Esophagus squamous epithelium (tissue), 5 donors: ENCODE measurements at regions not wholly inside any gene's neighbourhood (a gene's known extent, or its start where the extent isn't known, plus 50 kb on each side); places are given as distances from the start of the nearest gene placed in this dataset.

Experiments
- DNase-seq: peaks from one replicate; lab custom pipeline; 2025; lab: John Stamatoyannopoulos, UW
- H3K27ac ChIP-seq, 4 donors: fragments of 200-600 bp; sonication (generic); one replicate each; pipeline ENCODE4 v1.5.1; 2016 to 2019; ENCODE audit warnings: mild to moderate bottlenecking in 1 of 4
- H3K27me3 ChIP-seq, 4 donors: fragments of 200-600 bp; sonication (generic); 1 replicate in 3 of 4; 2 replicates in 1 of 4; pipeline versions ENCODE4 v1.5.1 to v1.6.0; 2017 to 2021; ENCODE audit warnings: antibody characterized with exemption in 1 of 4
- H3K36me3 ChIP-seq, 3 donors: fragments of 200-600 bp; sonication (generic); one replicate each; pipeline ENCODE4 v1.5.1; 2016 to 2019
- H3K4me1 ChIP-seq, 3 donors: fragments of 200-600 bp; sonication (generic); one replicate each; pipeline ENCODE4 v1.5.1; 2017 to 2019
- H3K4me3 ChIP-seq, 4 donors: fragments of 200-600 bp; sonication (generic); 1 replicate in 3 of 4; 2 replicates in 1 of 4; pipeline ENCODE4 v1.5.1; 2016 to 2019; ENCODE audit warnings: mild to moderate bottlenecking in 2 of 4, moderate library complexity in 1 of 4
- H3K9me3 ChIP-seq, 3 donors: fragments of 200-600 bp; sonication (generic); one replicate each; pipeline ENCODE4 v1.5.1; 2016 to 2019
- POLR2A ChIP-seq, 4 donors: fragments of 450-650 bp; IDR thresholded peaks; one replicate each; pipeline ENCODE4 v1.6.1; 2017; ENCODE audit warnings: antibody characterized with exemption in 4 of 4, mild to moderate bottlenecking in 4 of 4, moderate library complexity in 3 of 4
- WGBS, 2 donors: methylation state at CpG; one replicate each; pipeline ENCODE4 v1.1.5; 2018; 5-methylcytosine and 5-hydroxymethylcytosine counted together
- intact Hi-C: fragments of 100-400 bp; cut with DNase I; formaldehyde crosslinking; loops from one replicate; pipeline ENCODE4 v1.15.0; 2022
- TF ChIP-seq, protein P1 (sequence below), 6 experiments: fragments of 450-650 bp in 4 of 6; fragments of 200-600 bp in 2 of 6; sonication (generic) in 2 of 6; IDR thresholded peaks; one replicate each; pipeline ENCODE4 v1.5.1; 2016 to 2019; ENCODE audit warnings: antibody characterized with exemption in 6 of 6, mild to moderate bottlenecking in 4 of 6, moderate library complexity in 4 of 6
- donor health status: DM: yes; HTN: yes; CAD: no.

DNA sequence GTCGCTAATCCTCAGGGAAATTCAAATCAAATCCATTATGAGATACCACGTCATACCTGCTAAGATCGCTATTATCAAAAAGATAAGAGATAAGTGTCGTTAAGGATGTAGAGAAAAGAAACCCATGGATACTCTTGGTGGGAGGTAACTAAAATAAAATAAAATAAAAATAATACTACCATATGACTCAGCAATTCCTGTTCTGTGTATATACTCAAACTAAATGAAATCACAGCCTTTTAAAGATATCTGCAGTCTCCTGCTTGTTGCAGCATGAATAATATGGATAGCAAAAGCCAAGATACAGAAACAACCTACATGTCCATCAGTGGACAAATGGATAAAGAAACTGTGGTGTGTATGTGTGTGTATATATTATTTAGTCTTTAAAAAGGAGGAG is 105.8 kb upstream of the IL15 start:
- TF ChIP-seq, protein P1, sequence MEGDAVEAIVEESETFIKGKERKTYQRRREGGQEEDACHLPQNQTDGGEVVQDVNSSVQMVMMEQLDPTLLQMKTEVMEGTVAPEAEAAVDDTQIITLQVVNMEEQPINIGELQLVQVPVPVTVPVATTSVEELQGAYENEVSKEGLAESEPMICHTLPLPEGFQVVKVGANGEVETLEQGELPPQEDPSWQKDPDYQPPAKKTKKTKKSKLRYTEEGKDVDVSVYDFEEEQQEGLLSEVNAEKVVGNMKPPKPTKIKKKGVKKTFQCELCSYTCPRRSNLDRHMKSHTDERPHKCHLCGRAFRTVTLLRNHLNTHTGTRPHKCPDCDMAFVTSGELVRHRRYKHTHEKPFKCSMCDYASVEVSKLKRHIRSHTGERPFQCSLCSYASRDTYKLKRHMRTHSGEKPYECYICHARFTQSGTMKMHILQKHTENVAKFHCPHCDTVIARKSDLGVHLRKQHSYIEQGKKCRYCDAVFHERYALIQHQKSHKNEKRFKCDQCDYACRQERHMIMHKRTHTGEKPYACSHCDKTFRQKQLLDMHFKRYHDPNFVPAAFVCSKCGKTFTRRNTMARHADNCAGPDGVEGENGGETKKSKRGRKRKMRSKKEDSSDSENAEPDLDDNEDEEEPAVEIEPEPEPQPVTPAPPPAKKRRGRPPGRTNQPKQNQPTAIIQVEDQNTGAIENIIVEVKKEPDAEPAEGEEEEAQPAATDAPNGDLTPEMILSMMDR (IDR thresholded peaks at IDR 0.05), result no peak
- no peak for TF ChIP-seq POLR2A (IDR thresholded peaks at IDR 0.05)
- no peaks in the 10 kb centered on the region for H3K9me3 ChIP-seq
- intact Hi-C loops, result no loop called here

DNA sequence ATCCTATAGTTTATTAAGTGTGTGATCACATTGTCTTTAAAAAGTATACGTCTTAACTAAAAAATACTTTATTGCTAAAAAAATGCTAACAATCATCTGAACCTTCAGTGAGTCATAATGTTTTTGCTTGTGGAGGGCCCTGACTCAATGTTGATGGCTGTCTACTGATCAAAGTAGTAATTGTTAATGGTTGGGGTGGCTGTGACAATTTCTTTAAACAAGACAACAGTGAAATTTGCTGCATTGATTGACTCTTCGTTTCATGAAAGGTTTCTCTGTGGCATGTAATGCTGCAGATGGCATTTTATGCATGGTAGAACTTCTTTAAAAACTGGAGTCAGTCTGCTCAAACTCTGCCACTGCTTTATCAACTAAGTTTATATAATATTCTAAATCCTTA is 101.4 kb upstream of the IL15 start:
- no peak overlapping the region for H3K27ac ChIP-seq
- TF ChIP-seq POLR2A (IDR thresholded peaks at IDR 0.05), result no peak
- TF ChIP-seq, protein P1 (IDR thresholded peaks at IDR 0.05), result no peak
- intact Hi-C loops, result no loop called here
- no peak for DNase-seq
- no peaks in the 10 kb centered on the region for H3K27me3 ChIP-seq
- peaks cover 0 to 13% (median 8%) of the 10 kb centered on the region in 3 donors for H3K9me3 ChIP-seq
- no peak overlapping the region for H3K4me3 ChIP-seq
- no peaks in the 10 kb centered on the region for H3K36me3 ChIP-seq
- WGBS, 2 donors, result 80 to 86% methylated on average over 2 of the region's 2 CpGs
- H3K4me1 ChIP-seq, result no peaks in the 10 kb centered on the region

More for the DNA sequence above, 105.8 kb upstream of the IL15 start:
- no peak for DNase-seq
- no peaks in the 10 kb centered on the region for H3K36me3 ChIP-seq
- 85 to 96% methylated on average over 4 of the region's 4 CpGs for WGBS, 2 donors
- H3K27me3 ChIP-seq, result no peaks in the 10 kb centered on the region
- no peak overlapping the region for H3K4me3 ChIP-seq
- no peak overlapping the region for H3K27ac ChIP-seq
- H3K4me1 ChIP-seq, result no peaks in the 10 kb centered on the region

DNA sequence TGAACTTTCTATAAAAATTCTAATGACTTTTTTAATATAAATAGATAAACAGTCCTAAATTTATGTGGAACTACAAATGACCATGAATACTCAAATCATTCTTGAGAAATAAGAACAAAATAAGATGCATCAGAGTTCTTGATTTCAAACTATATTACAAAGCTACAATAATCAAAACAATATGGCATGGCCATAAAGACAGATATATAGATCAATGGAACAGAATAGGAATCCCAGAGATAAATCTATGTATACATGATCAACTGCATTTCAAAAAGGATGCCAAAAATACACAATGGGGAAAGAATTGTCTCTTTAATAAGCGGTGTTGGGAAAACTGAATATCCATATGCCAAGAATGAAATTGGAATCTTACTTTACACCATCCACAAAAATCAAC is 98.4 kb upstream of the IL15 start:
- H3K4me1 ChIP-seq, result no peaks in the 10 kb centered on the region

DNA sequence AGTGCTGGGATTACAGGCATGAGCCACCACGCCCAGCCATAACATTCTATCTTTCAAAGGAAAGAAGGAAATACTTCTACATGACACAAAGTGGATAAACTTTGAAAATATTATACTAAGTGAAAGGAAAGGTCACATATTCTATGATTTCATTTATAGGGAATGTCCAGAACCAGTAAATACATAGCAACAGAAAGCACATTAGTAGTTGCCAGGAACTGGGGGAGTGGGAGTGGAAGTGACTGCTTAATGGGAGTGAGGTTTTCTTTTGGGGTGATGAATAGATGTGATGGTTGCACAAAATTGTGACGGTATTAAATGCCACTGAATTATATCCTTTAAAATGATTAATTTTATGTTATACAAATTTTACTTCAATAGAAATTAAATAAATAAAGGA is 95.7 kb upstream of the IL15 start:
- Histone ChIP-seq H3K27me3 (no peaks in the 10 kb centered on the region), H3K9me3 (peaks cover 0 to 13% (median 8%) of the 10 kb centered on the region in 3 donors), H3K4me3 (no peak overlapping the region), H3K27ac (no peak overlapping the region), H3K4me1 (no peaks in the 10 kb centered on the region), H3K36me3 (no peaks in the 10 kb centered on the region)
- DNase-seq, result no peak
- TF ChIP-seq, protein P1 (IDR thresholded peaks at IDR 0.05), result no peak
- no peak for TF ChIP-seq POLR2A (IDR thresholded peaks at IDR 0.05)
- 74 to 75% methylated on average over 2 of the region's 2 CpGs for WGBS, 2 donors
- intact Hi-C loops, result no loop called here

More for the DNA sequence above, 98.4 kb upstream of the IL15 start:
- 95 to 100% methylated on average over 1 of the region's 1 CpG for WGBS, 2 donors
- no peak for DNase-seq
- no peak overlapping the region for H3K4me3 ChIP-seq
- peaks cover 0 to 13% (median 8%) of the 10 kb centered on the region in 3 donors for H3K9me3 ChIP-seq
- H3K36me3 ChIP-seq, result no peaks in the 10 kb centered on the region
- no peaks in the 10 kb centered on the region for H3K27me3 ChIP-seq
- TF ChIP-seq, protein P1 (IDR thresholded peaks at IDR 0.05), result no peak
- no peak for TF ChIP-seq POLR2A (IDR thresholded peaks at IDR 0.05)
- no peak overlapping the region for H3K27ac ChIP-seq
- intact Hi-C loops, result no loop called here

DNA sequence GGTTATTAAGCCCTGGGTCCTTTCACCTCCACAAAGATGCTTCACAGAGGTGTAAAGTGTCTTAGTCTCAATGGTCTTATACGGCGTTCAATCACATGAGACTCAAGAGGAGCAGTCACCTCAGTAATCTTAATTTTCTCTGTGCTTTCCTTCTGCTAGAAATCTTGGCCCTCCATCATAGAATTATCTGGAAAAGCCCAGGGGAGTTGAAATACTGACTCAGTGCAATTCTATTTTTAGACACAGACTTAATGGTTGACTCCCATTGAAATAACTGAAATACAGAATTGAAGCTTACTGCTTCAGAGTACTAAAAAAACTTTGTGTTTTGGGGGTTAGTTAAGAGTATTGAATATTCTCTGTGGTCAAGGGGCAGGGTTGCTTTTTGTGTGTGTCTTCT is 94.5 kb upstream of the IL15 start:
- 78 to 90% methylated on average over 2 of the region's 2 CpGs for WGBS, 2 donors
- no peak for DNase-seq
- TF ChIP-seq POLR2A (IDR thresholded peaks at IDR 0.05), result no peak
- TF ChIP-seq, protein P1 (IDR thresholded peaks at IDR 0.05), result no peak

More for the DNA sequence above, 94.5 kb upstream of the IL15 start:
- H3K36me3 ChIP-seq, result no peaks in the 10 kb centered on the region
- H3K4me3 ChIP-seq, result no peak overlapping the region
- no peaks in the 10 kb centered on the region for H3K4me1 ChIP-seq
- peaks cover 0 to 13% (median 8%) of the 10 kb centered on the region in 3 donors for H3K9me3 ChIP-seq
- intact Hi-C loops, result no loop called here
- no peaks in the 10 kb centered on the region for H3K27me3 ChIP-seq
- no peak overlapping the region for H3K27ac ChIP-seq
